ENCODE measurements at regions not wholly inside any gene's neighbourhood (a gene's known extent, or its start where the extent isn't known, plus 50 kb on each side); places are given as distances from the start of the nearest gene placed in this dataset.

DNA sequence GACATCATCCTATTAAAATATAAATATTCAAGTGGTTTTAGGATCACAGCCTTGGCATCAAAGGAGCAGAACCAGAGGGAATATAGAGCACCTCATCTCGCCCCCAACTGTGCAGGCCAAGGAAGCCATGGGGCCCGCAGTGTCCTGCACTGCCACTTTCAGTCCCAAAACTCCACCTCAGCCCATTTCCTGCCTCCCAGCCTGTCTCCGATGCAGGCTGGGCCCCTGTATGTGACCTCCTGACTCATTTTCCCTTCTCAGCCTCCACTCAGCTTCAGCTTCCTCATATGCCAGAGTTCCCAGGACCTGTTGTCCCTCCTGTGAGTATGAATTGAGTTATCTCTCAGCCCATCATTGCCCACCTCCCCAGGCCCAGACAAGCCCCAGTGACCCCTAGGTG lies 72.9 kb upstream of the GLI2 start:
- Histone ChIP-seq H3K4me1 (ENCODE audit: insufficient read depth) (peaks cover 26% of the 10 kb centered on the region), H3K4me3 (no peak overlapping the region), H3K9me3 (no peaks in the 10 kb centered on the region), H3K36me3 (no peaks in the 10 kb centered on the region), H3K27ac (no peak overlapping the region), H3K27me3 (no peaks in the 10 kb centered on the region)
- DNase-seq = no peak
- TF ChIP-seq POLR2A (IDR thresholded peaks at IDR 0.05) (no peak), EP300 (IDR thresholded peaks at IDR 0.05) (no peak), CTCF (IDR thresholded peaks at IDR 0.05) (no peak)
- intact Hi-C loops (cut with DNase I) = no loop called here
- WGBS, 3 donors = 93 to 96% (median 95%) methylated on average over 3 of the region's 3 CpGs

DNA sequence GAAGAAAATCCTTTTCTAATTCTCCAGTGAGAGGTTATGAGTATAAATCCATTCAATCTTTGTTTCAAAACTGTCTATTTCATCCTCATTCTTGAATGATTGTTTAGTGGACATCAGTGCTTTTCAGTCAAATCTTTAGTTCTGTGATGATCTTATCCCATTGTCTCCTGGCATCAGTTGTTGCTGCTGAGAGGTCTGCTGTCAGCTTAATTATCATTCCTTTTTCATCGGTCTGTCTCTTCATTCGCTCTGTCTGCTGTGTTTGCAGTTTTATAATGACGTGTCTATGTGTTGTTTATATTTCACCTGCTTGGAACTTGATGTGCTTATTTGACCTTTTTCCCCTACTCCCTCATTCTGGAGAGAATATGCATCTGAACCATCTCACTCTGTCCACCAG lies 69.2 kb upstream of the GLI2 start:
- Histone ChIP-seq H3K27ac (no peak overlapping the region), H3K4me1 (ENCODE audit: insufficient read depth) (peaks cover 5% of the 10 kb centered on the region), H3K36me3 (no peaks in the 10 kb centered on the region), H3K4me3 (no peak overlapping the region), H3K27me3 (no peaks in the 10 kb centered on the region), H3K9me3 (no peaks in the 10 kb centered on the region)
- no peak for DNase-seq
- 52 to 75% (median 71%) methylated on average over 3 of the region's 3 CpGs for WGBS, 3 donors
- no peak for TF ChIP-seq CTCF (IDR thresholded peaks at IDR 0.05)
- no peak for TF ChIP-seq EP300 (IDR thresholded peaks at IDR 0.05)
- TF ChIP-seq POLR2A (IDR thresholded peaks at IDR 0.05) = no peak
- intact Hi-C loops (cut with DNase I) = loop anchor here in 2 of 4 donors (2.0 to 5.0 kb wide), 2 partner anchors 44 to 1734 kb away; no protein-coding TSS in a partner anchor

DNA sequence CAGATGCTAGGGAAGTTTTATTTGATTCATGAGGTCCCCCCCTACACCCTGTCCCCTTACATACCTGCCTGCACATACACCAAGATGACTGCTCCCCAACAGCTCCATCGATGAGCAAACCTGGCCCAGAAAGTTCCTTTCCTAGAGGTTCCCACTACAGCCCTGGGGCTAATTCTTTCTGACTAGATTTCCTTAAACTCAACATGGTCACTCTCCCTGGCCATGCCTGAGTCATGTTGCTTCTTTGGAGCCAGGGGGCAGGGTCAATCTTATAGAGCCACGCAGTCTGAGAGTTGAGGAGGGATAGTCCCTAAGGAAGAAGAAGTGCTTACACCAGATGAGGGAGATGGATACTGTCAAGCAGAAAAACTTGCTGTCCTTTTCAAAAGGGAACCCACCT lies 67.7 kb upstream of the GLI2 start:
- intact Hi-C loops (cut with DNase I) = loop anchor here in 2 of 4 donors (2.0 to 5.0 kb wide), 2 partner anchors 45 to 1736 kb away; no protein-coding TSS in a partner anchor
- TF ChIP-seq POLR2A (IDR thresholded peaks at IDR 0.05) (no peak), EP300 (IDR thresholded peaks at IDR 0.05) (no peak), CTCF (IDR thresholded peaks at IDR 0.05) (no peak)
- Histone ChIP-seq H3K9me3 (no peaks in the 10 kb centered on the region), H3K27ac (no peak overlapping the region), H3K27me3 (no peaks in the 10 kb centered on the region), H3K4me1 (ENCODE audit: insufficient read depth) (peaks cover 3% of the 10 kb centered on the region), H3K4me3 (no peak overlapping the region), H3K36me3 (no peaks in the 10 kb centered on the region)
- DNase-seq = no peak
- 93 to 97% (median 96%) methylated on average over 2 of the region's 2 CpGs for WGBS, 3 donors

DNA sequence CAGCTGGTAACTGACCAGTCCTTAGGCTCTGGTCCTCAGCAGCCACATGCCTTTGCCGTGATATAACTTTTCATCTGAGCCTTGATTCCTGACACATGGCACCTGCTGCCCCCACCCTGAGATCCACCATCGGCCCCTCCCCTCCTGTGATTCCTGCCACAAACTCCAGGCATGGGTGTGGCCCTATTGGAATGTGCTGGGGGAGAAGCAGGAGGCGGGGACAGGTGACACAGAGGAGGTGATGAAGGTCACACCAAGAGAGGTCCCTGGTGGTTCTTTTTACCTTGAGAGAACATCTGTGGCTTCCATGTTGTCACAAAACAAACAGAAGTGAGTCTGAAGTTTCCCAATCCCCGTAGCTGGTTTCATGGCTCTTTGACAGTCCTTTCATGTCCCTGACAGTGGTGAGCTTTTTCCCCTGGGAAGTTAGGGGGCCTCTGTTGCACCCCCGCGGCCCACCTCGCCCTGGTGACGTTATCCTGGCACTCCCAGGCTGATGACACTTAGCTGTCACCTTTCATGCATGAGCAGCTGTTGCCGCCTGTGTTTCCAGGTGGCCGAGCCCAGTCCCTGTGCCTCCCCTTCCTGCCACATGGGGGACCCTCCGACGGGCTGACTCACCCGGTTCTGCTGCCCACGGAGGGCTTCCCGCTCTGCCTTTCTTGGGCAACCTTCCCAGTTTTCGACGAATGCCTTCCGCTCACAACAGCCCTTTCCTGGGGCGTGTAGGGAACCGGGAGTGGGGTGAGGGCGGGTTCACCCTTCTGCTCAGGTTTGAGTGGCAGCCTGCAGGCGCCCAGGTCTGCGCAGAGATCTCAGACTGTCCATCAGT lies 66.3 kb upstream of the GLI2 start:
- Histone ChIP-seq H3K4me3 (no peak overlapping the region), H3K27me3 (no peaks in the 10 kb centered on the region), H3K4me1 (ENCODE audit: insufficient read depth) (peaks cover 3% of the 10 kb centered on the region), H3K36me3 (no peaks in the 10 kb centered on the region), H3K27ac (no peak overlapping the region), H3K9me3 (no peaks in the 10 kb centered on the region)
- TF ChIP-seq EP300 (IDR thresholded peaks at IDR 0.05) (no peak), CTCF (IDR thresholded peaks at IDR 0.05) (no peak), POLR2A (IDR thresholded peaks at IDR 0.05) (no peak)
- intact Hi-C loops (cut with DNase I) = loop anchor here in 1 of 4 donors (5.0 kb wide), 1 partner anchor 1737 kb away; no protein-coding TSS in a partner anchor
- 22 to 26% (median 23%) methylated on average over 23 of the region's 23 CpGs for WGBS, 3 donors
- no peak for DNase-seq
